Central memory CD8-positive, alpha-beta T cell (primary cell): ENCODE measurements at regions not wholly inside any gene's neighbourhood (a gene's known extent, or its start where the extent isn't known, plus 50 kb on each side); places are given as distances from the start of the nearest gene placed in this dataset.
"Not testable (repeated sequence)": the region's sequence is repeated elsewhere in the genome, so short reads cannot be mapped to it uniquely, and the experiment has no call there.

Experiments
- ATAC-seq: fragments of 150-1000 bp; cut with Tn5 transposase; replicated peaks from 2 replicates; pipeline ENCODE4 v1.10.0; 2022; ENCODE audit warnings: mild to moderate bottlenecking, moderate FRiP score, moderate number of reproducible peaks; ENCODE audit not compliant: poor library complexity, severe bottlenecking; ENCODE audit errors: extremely low read depth
- DNase-seq, 2 donors: peaks; one replicate each; pipeline ENCODE4 v3.0.0; 2021; ENCODE audit warnings: low spot score in 2 of 2
- H3K27ac Mint-ChIP-seq: one replicate; pipeline ENCODE4 v1.8.0; 2022; ENCODE audit warnings: low read depth, mild to moderate bottlenecking, moderate library complexity, mixed read lengths
- H3K27me3 Mint-ChIP-seq: one replicate; pipeline ENCODE4 v1.8.0; 2022; ENCODE audit warnings: mixed read lengths
- H3K36me3 Mint-ChIP-seq: one replicate; pipeline ENCODE4 v1.8.0; 2022; ENCODE audit warnings: mild to moderate bottlenecking, moderate library complexity, mixed read lengths; ENCODE audit not compliant: insufficient read depth
- H3K4me1 Mint-ChIP-seq: one replicate; pipeline ENCODE4 v1.8.0; 2022; ENCODE audit warnings: mixed read lengths
- H3K4me3 Mint-ChIP-seq: one replicate; pipeline ENCODE4 v1.8.0; 2022; ENCODE audit warnings: mild to moderate bottlenecking, moderate library complexity, mixed read lengths
- H3K9me3 Mint-ChIP-seq: one replicate; pipeline ENCODE4 v1.8.0; 2022; ENCODE audit warnings: mixed read lengths

DNA sequence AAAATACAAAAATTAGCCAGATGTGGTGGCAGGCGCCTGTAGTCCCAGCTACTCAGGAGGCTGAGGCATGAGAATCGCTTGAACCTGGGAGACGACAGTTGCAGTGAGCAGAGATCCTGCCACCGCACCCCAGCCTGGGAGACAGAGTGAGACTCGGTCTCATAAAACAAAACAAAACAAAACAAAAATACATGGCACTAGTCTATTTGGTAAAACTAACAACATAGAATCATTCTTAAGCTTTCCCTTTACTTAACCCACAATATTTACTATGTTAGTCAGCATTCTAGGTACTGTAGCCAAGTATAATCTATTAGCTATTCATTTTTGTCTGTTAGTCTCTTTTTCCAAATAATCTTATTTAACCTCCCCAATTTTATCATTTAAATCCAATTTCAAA is 1482.8 kb downstream of the SLITRK5 start:
- Mint-ChIP-seq H3K27me3 (no peaks in the 10 kb centered on the region), H3K36me3 (no peaks in the 10 kb centered on the region), H3K4me3 (no peak overlapping the region), H3K4me1 (no peaks in the 10 kb centered on the region), H3K9me3 (peaks cover 18% of the 10 kb centered on the region), H3K27ac (no peak overlapping the region)
- ATAC-seq (no peak), DNase-seq (no peak)

DNA sequence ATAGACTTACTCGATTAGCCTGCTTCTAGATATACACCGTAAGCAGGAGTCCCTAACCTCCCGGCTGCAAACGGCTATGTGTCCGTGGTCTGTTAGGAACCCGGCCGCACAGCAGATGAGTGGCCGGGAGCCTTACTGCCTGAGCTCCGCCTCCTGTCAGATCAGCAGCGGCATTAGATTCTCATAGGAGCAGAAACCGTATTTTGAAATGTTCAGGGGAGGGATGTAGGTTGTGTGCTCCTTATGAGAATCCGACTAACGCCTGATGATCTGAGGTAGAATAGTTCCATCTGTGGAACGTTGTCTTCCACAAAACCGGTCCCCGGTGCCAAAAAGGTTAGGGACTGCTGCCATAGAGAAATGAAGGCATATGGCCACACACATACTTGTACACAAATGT is 1491.9 kb downstream of the SLITRK5 start:
- Mint-ChIP-seq H3K4me1 (no peaks in the 10 kb centered on the region), H3K9me3 (peaks cover 16% of the 10 kb centered on the region), H3K36me3 (no peaks in the 10 kb centered on the region), H3K27ac (no peak overlapping the region), H3K4me3 (no peak overlapping the region), H3K27me3 (no peaks in the 10 kb centered on the region)
- no peak for ATAC-seq
- DNase-seq, result no peak

DNA sequence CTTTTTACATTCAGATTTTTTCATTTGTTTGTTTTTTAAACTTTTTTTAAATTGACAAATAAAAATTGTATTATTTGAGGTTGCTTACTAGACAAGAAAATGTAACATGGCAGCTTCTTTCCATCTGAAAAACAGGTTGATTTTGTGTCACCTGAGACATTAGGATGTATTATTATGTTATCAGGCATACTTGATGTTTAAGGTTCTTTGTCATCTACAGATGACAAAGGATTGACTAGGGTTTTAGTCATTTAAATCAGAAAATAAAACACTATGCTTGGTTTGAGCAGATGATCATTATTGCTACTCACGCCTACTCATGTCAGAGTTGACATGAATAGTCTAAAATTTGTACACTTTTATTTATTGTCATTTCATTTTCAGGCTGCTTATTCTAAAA is 1494.5 kb downstream of the SLITRK5 start:
- Mint-ChIP-seq H3K36me3 (no peaks in the 10 kb centered on the region), H3K27ac (no peak overlapping the region), H3K9me3 (peaks cover 10% of the 10 kb centered on the region), H3K4me1 (no peaks in the 10 kb centered on the region), H3K27me3 (no peaks in the 10 kb centered on the region), H3K4me3 (no peak overlapping the region)
- ATAC-seq (no peak), DNase-seq (no peak)

DNA sequence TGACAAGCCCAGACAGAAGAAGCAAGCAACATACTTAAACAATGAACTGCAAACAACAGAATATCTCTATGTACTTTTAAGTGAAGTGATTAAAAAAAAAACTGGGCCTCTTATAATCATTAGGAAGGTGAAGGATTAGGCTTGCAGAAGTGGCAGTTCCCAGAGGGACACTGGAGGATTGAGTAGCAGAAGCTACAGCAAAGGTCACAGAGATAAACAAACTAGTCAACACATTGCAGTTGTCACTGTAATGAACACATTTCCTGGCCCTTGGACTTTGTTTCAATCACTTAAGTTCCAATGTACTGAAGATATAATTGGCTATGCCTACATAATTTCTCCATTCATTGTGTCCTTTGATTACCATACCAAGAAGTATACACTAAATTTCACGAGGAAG is 1498.8 kb downstream of the SLITRK5 start:
- peaks cover 7% of the 10 kb centered on the region for H3K9me3 Mint-ChIP-seq
- no peak for ATAC-seq
- H3K4me1 Mint-ChIP-seq, result no peaks in the 10 kb centered on the region
- H3K27me3 Mint-ChIP-seq, result no peaks in the 10 kb centered on the region
- H3K27ac Mint-ChIP-seq, result no peak overlapping the region
- no peak for DNase-seq
- no peak overlapping the region for H3K4me3 Mint-ChIP-seq
- no peaks in the 10 kb centered on the region for H3K36me3 Mint-ChIP-seq

DNA sequence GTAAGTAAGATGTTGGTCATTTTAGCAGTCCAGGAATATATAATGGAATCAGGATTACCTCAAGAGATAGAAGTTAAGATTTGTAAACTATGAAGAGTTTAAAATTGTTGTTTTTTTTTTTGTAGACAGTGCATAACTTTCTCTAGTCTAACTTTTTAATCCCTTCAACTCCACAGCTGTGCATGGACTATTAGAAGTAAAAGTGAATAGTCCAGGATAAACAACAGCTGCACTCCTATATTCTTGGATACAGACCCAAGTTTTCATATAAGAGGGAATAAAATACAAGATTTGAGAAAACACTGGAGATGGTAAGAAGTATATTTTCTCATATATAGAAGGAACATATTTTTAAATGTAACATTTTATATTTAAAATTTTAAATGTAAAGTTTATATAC is 1509.9 kb downstream of the SLITRK5 start:
- ATAC-seq (no peak), DNase-seq (no peak)
- Mint-ChIP-seq H3K4me1 (no peaks in the 10 kb centered on the region), H3K4me3 (no peak overlapping the region), H3K36me3 (no peaks in the 10 kb centered on the region), H3K9me3 (peaks cover 19% of the 10 kb centered on the region), H3K27me3 (no peaks in the 10 kb centered on the region), H3K27ac (no peak overlapping the region)

DNA sequence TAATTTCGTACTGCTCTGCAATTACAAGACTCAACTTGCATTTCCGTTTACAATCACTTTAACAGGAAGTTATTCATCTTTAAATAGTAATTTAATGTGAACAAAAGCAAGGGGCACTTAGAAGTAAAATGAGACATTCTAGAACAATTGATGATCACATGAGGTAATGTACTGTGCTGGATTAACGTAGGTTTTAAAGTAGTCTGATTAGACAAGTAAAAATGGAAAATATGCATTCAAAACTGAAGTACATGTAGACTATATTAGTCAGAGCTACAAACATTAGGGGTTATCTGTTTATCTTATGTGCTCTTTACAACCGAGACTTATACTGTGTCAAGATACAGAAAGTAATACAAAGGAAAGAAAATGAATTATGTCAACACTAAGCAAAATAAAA is 1528.0 kb downstream of the SLITRK5 start:
- ATAC-seq, result no peak
- Mint-ChIP-seq H3K27me3 (no peaks in the 10 kb centered on the region), H3K4me3 (no peak overlapping the region), H3K36me3 (no peaks in the 10 kb centered on the region), H3K27ac (no peak overlapping the region), H3K9me3 (peaks cover 27% of the 10 kb centered on the region), H3K4me1 (no peaks in the 10 kb centered on the region)
- DNase-seq, result no peak

DNA sequence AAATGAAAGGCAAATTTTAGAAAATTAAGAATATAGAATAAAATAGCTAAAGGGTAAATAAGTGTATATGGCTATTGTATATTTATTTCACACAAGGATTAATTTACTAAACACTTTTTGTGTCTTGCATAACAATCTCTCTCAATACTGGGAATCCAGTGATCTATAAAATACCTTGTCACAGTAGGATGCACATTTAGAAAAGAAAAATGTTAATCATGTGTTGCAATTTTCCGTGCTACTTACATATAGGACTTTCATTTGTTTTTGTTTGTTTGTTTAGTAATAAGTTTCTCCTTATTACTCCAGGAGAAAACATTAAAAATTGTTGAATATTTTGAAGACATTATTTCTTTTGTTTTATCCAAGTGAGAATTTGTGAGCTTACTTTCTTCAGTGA is 1533.3 kb downstream of the SLITRK5 start:
- no peaks in the 10 kb centered on the region for H3K27me3 Mint-ChIP-seq
- no peaks in the 10 kb centered on the region for H3K36me3 Mint-ChIP-seq
- no peaks in the 10 kb centered on the region for H3K4me1 Mint-ChIP-seq
- no peak overlapping the region for H3K4me3 Mint-ChIP-seq
- no peak overlapping the region for H3K27ac Mint-ChIP-seq
- no peak for DNase-seq
- peaks cover 17% of the 10 kb centered on the region for H3K9me3 Mint-ChIP-seq
- ATAC-seq, result no peak

DNA sequence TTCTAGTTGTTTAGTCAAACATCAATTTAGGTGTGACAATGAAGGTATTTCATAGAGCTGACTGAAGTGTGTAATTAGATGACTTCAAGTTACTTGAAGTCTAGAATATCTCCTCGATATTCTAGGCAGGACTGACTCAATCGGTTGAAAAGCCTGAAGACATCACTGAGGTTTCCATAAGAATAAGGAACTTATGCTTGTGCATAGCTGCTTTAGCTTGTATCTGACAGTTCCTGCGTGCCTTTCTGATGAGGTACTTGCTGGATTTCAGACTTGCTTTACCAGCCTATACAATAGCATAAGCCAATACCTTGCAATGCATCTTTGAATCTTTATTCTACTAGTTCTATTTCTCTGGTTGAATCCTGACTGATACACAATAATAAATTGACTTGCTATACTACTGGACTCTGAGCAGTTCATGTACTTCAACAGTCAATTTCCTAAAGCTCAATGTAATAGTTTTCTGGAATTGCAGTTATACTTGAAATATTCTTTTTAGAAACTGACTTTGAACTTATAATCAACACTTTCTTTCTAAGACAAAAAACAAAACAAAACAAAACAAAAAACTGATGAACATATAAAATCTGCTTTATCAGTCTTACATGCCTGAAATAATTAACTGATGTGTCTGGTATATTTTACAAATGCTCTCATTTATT is 1534.8 kb downstream of the SLITRK5 start:
- Mint-ChIP-seq H3K4me3 (no peak overlapping the region), H3K27me3 (no peaks in the 10 kb centered on the region), H3K27ac (no peak overlapping the region), H3K9me3 (peaks cover 15% of the 10 kb centered on the region), H3K36me3 (no peaks in the 10 kb centered on the region), H3K4me1 (no peaks in the 10 kb centered on the region)
- ATAC-seq (no peak), DNase-seq (no peak)

DNA sequence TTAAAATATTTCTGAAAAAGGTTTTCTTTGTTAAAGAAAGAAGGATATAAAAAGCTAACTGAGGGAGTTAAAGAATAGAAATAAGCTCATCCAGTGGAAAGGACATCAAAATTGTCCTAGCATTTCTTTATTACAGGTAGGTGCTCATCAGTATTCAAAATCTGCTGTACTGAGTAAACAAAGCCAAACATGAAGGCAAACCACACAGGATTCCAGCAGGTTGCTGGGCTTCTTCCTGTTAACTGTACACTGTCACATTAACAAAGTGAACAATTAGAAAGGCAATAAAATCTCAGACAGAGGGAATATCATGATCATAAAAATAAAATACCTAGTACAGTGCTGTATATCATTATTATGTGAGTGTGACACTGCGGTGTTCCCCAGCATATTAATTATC is 1541.0 kb downstream of the SLITRK5 start:
- no peak overlapping the region for H3K4me3 Mint-ChIP-seq
- peaks cover 6% of the 10 kb centered on the region for H3K9me3 Mint-ChIP-seq
- H3K4me1 Mint-ChIP-seq, result no peaks in the 10 kb centered on the region
- no peaks in the 10 kb centered on the region for H3K36me3 Mint-ChIP-seq
- no peak for ATAC-seq
- no peaks in the 10 kb centered on the region for H3K27me3 Mint-ChIP-seq
- H3K27ac Mint-ChIP-seq, result no peak overlapping the region
- no peak for DNase-seq

DNA sequence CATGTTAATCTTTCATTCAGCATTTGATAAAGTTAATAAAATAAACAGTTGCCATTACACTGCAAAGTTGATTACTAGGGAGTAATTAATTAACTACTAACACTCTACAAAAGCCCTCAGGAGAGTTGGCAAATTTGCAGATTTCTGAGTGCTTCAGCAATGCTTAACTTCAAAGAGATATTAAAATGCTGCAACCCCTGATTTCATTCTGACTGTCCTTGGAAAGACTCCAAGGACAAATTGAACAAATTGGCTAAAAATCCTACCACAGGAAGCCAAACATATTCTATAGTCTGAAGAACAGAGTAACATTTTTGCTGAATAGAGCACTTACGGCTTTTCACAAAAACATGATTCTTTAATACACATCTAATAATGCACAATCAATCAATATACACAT is 1543.0 kb downstream of the SLITRK5 start:
- Mint-ChIP-seq H3K9me3 (peaks cover 6% of the 10 kb centered on the region), H3K27me3 (no peaks in the 10 kb centered on the region), H3K27ac (no peak overlapping the region), H3K4me3 (no peak overlapping the region), H3K36me3 (no peaks in the 10 kb centered on the region), H3K4me1 (no peaks in the 10 kb centered on the region)
- ATAC-seq, result no peak
- no peak for DNase-seq

DNA sequence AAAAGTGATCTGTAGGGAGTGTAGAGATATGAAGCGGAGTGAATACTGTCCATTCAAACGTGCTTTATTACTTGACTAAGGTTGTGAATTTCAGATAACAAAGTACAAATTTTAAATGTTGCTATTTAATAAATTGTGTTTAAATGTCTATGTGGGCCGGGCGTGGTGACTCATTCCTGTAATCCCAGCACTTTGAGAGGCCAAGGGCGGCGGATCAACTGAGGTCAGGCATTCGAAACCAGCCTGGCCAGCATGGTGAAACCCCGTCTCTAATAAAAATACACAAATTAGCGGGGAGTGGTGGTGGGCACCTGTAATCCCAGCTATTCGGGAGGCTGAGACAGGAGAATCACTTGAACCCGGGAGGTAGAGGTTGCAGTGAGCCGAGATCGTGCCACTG is 1544.1 kb downstream of the SLITRK5 start:
- not testable (repeated sequence) for H3K9me3 Mint-ChIP-seq, H3K36me3 Mint-ChIP-seq, H3K27ac Mint-ChIP-seq, H3K27me3 Mint-ChIP-seq, H3K4me1 Mint-ChIP-seq, DNase-seq, H3K4me3 Mint-ChIP-seq, ATAC-seq

DNA sequence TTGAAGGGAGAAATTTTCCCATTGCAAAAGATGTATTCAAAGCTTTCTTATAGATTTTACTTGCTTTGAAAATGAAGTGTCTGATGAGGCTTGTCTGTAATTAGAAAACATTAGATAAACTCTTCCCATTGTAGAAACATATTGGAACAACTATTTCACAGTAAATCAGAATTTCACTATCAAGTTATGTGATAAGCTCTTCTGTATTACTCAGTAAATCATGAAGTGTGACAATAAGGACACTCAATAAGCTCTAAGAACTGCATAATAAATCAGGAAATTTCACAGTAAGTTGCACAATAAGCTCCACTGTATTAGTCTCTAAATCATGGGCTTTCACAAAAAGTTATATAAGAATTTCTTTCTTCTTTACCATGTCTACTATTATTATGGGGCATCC is 1546.6 kb downstream of the SLITRK5 start:
- H3K36me3 Mint-ChIP-seq, result no peaks in the 10 kb centered on the region
- peaks cover 12% of the 10 kb centered on the region for H3K9me3 Mint-ChIP-seq
- H3K4me1 Mint-ChIP-seq, result no peaks in the 10 kb centered on the region
- no peak for ATAC-seq
- no peak for DNase-seq
- H3K27me3 Mint-ChIP-seq, result no peaks in the 10 kb centered on the region
- no peak overlapping the region for H3K27ac Mint-ChIP-seq
- no peak overlapping the region for H3K4me3 Mint-ChIP-seq

DNA sequence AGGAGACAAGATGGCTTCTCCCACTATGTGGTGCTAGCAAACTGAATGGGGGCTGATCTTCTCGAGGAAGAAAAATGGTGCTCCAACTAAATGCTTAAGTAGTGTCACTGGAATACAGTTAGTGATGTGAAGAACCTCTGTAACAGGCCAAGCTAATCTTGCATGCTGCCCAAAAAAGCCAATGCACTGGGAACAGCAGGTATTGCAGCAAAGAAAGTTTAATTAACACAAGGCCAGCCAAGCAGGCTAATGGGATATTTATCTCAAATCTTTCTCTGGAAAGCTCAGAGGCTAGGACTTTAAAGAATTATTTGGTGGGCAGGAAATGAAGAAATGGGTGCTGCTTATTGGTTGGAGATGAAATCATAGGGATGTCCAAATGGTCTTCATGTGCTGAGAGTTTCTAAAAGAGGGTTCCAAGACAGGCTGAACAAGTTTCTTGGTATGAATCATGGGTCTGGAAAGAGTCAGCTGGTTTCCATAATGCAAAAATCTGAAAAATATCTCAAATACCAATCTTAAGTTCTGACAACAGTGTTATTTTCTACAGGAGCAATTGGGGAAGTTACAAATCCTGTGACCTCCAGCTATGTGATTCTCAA is 1550.5 kb downstream of the SLITRK5 start:
- H3K4me1 Mint-ChIP-seq, result no peaks in the 10 kb centered on the region
- ATAC-seq, result no peak
- H3K27me3 Mint-ChIP-seq, result no peaks in the 10 kb centered on the region
- no peak overlapping the region for H3K27ac Mint-ChIP-seq
- no peak for DNase-seq
- H3K9me3 Mint-ChIP-seq, result peaks cover 10% of the 10 kb centered on the region
- H3K36me3 Mint-ChIP-seq, result no peaks in the 10 kb centered on the region
- H3K4me3 Mint-ChIP-seq, result no peak overlapping the region
